ENCODE measurements at regions not wholly inside any gene's neighbourhood (a gene's known extent, or its start where the extent isn't known, plus 50 kb on each side); places are given as distances from the start of the nearest gene placed in this dataset.

DNA sequence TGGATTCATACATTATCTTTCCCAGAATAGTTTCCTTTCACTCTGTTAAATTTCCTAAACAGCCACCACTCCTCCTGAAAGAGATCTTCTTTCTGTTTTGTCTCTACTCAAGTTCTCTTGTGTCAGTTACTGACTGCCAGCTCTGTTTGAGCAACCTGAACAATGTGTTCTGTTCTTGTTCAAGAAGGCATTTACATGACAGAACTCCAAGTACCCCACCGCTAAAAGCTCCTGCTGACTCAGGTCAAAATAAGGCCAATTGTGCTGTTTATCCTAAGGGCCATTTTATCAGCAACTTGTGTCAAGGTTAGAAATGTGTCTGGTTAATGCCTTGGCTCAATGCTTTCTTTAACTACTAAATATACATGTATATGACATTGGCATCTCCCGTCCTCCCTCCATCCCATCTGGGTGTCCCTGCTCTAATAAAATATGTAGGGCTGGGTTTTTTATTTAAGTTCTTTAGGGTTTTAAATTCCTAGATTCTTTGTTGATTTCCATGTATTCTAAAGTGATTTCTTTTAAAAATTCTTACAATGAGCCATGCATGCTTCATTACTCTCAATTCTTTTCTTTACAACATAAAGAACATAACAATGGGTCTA, 144.3 kb upstream of the PAQR3 start:
- no peaks in the 10 kb centered on the region for H3K4me1 Mint-ChIP-seq
- H3K36me3 Mint-ChIP-seq (ENCODE audit: low read depth): no peaks in the 10 kb centered on the region
- ATAC-seq (ENCODE audit: low read depth) (no peak), DNase-seq (no peak)
- H3K27ac Mint-ChIP-seq: no peak overlapping the region
- TF ChIP-seq, protein P1, sequence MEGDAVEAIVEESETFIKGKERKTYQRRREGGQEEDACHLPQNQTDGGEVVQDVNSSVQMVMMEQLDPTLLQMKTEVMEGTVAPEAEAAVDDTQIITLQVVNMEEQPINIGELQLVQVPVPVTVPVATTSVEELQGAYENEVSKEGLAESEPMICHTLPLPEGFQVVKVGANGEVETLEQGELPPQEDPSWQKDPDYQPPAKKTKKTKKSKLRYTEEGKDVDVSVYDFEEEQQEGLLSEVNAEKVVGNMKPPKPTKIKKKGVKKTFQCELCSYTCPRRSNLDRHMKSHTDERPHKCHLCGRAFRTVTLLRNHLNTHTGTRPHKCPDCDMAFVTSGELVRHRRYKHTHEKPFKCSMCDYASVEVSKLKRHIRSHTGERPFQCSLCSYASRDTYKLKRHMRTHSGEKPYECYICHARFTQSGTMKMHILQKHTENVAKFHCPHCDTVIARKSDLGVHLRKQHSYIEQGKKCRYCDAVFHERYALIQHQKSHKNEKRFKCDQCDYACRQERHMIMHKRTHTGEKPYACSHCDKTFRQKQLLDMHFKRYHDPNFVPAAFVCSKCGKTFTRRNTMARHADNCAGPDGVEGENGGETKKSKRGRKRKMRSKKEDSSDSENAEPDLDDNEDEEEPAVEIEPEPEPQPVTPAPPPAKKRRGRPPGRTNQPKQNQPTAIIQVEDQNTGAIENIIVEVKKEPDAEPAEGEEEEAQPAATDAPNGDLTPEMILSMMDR (IDR thresholded peaks at IDR 0.05): no peak
- ChIA-PET CTCF (no interaction called here), POLR2A (no interaction called here)
- H3K4me3 Mint-ChIP-seq: no peak overlapping the region
- H3K9me3 Mint-ChIP-seq: peaks cover 8% of the 10 kb centered on the region
- H3K27me3 Mint-ChIP-seq: no peaks in the 10 kb centered on the region
- intact Hi-C loops (cut with micrococcal nuclease): no loop called here

DNA sequence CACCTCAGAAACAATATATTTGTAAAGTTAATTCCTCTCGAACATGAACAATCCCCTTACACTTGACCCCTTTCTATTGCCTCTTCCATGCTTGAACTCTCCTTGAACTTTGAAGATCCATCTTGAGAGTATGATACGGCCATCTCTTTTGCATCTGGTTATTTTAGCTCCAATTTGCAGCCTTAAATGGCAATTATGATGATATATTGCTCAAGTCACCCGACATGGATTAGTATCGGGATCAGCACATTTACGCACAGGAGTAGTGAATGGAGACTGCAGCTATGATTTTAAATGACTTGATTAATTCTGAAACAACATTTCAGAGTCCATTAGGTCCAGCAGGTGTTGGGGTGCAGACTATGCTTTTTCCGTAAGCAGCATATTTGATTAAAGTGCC, 143.8 kb upstream of the PAQR3 start:
- intact Hi-C loops (cut with micrococcal nuclease): no loop called here
- POLR2A ChIA-PET: no interaction called here
- DNase-seq (no peak), ATAC-seq (ENCODE audit: low read depth) (no peak)
- no peak overlapping the region for H3K4me3 Mint-ChIP-seq
- H3K27me3 Mint-ChIP-seq: no peaks in the 10 kb centered on the region
- no peak overlapping the region for H3K27ac Mint-ChIP-seq
- CTCF ChIA-PET: no interaction called here
- H3K4me1 Mint-ChIP-seq: no peaks in the 10 kb centered on the region
- H3K36me3 Mint-ChIP-seq (ENCODE audit: low read depth): no peaks in the 10 kb centered on the region
- TF ChIP-seq, protein P1 (IDR thresholded peaks at IDR 0.05): no peak
- peaks cover 8% of the 10 kb centered on the region for H3K9me3 Mint-ChIP-seq

DNA sequence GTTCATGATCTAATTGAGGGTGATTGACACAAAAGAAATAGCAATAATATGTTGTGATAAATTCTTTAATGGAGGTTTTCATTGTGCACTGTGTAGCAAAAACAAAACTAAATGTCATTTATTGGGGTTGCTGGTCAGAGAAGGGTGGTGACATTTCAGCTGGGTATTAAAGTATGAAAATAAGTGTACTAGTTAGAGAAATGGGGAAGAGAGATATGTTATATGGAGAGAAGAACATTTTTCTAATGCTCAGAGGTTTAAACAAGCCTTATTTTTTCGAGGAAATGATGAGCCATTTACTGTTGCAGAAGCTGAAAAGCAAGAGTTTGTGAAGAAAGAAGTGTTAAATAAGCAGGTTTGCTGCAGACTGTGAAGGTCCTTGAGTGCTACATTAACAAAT, 142.7 kb upstream of the PAQR3 start:
- intact Hi-C loops (cut with micrococcal nuclease): no loop called here
- Mint-ChIP-seq H3K4me3 (no peak overlapping the region), H3K27me3 (no peaks in the 10 kb centered on the region), H3K4me1 (no peaks in the 10 kb centered on the region), H3K27ac (no peak overlapping the region), H3K36me3 (ENCODE audit: low read depth) (no peaks in the 10 kb centered on the region), H3K9me3 (peaks cover 8% of the 10 kb centered on the region)
- CTCF ChIA-PET: no interaction called here
- POLR2A ChIA-PET: no interaction called here
- TF ChIP-seq, protein P1 (IDR thresholded peaks at IDR 0.05): no peak
- DNase-seq (no peak), ATAC-seq (ENCODE audit: low read depth) (no peak)

DNA sequence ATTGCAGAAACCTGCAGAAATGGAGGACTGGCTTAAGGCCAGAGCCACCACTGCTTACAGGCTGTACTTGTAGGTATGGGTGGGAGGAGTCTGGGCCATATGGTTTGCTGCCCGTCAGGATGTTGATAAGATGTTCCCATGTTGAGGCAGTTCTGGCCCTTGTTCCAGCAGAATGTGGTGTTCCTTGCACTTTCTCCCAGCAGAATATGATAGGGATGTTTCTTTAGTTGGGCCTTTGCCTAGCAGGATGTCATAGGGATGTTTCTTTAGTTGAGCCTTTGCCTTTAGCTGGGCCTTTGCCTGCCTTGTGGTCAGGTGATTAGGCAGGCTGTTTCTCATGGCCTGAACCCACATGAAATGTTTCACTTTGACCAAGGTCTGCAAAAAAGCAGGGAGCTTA, 139.1 kb upstream of the PAQR3 start:
- no peaks in the 10 kb centered on the region for H3K36me3 Mint-ChIP-seq (ENCODE audit: low read depth)
- no peak overlapping the region for H3K27ac Mint-ChIP-seq
- intact Hi-C loops (cut with micrococcal nuclease): no loop called here
- no peak overlapping the region for H3K4me3 Mint-ChIP-seq
- ChIA-PET CTCF (no interaction called here), POLR2A (no interaction called here)
- peaks cover 15% of the 10 kb centered on the region for H3K9me3 Mint-ChIP-seq
- no peak for DNase-seq
- ATAC-seq (ENCODE audit: low read depth): no peak
- no peaks in the 10 kb centered on the region for H3K4me1 Mint-ChIP-seq
- TF ChIP-seq, protein P1 (IDR thresholded peaks at IDR 0.05): no peak
- H3K27me3 Mint-ChIP-seq: no peaks in the 10 kb centered on the region

DNA sequence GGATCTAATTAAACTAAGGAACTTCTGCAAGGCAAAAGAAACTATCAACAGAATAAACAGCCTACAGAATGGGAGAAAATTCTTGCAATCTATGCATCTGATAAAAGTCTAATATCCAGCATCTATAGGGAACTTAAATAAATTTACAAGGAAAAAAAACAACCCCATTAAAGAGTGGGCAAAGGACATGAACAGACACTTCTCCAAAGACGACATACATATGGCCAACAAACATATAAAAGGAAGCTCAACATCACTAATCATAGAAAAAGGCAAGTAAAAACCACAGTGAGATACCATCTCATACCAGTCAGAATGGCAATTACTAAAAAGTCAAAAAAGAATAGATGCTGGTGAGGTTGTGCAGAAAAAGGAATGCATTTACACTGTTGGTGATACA, 134.8 kb upstream of the PAQR3 start:
- no peak overlapping the region for H3K4me3 Mint-ChIP-seq
- intact Hi-C loops (cut with micrococcal nuclease): no loop called here
- TF ChIP-seq, protein P1 (IDR thresholded peaks at IDR 0.05): no peak
- ATAC-seq (ENCODE audit: low read depth): no peak
- DNase-seq: no peak
- H3K27me3 Mint-ChIP-seq: no peaks in the 10 kb centered on the region
- ChIA-PET CTCF (no interaction called here), POLR2A (no interaction called here)
- peaks cover 12% of the 10 kb centered on the region for H3K9me3 Mint-ChIP-seq
- H3K4me1 Mint-ChIP-seq: no peaks in the 10 kb centered on the region
- H3K27ac Mint-ChIP-seq: no peak overlapping the region
- H3K36me3 Mint-ChIP-seq (ENCODE audit: low read depth): no peaks in the 10 kb centered on the region
